ENCODE measurements at regions not wholly inside any gene's neighbourhood (a gene's known extent, or its start where the extent isn't known, plus 50 kb on each side); places are given as distances from the start of the nearest gene placed in this dataset.

- Histone ChIP-seq H3K27me3 (ENCODE audit: control insufficient read depth in 2 of 2, insufficient read depth in 2 of 2, low read length in 2 of 2) (no peaks in the 10 kb centered on the region), H3K9me1 (ENCODE audit: control insufficient read depth, insufficient read depth, low read length) (no peaks in the 10 kb centered on the region), H3K4me3 (no peak overlapping the region), H3K4me1 (replicated peaks in 1 of 2; ENCODE audit: control insufficient read depth in 2 of 2, insufficient read depth in 2 of 2, low read length in 2 of 2) (no peaks in the 10 kb centered on the region), H3K4me2 (ENCODE audit: insufficient read depth, low read length) (no peak overlapping the region), H3K27ac (ENCODE audit: extremely low read depth, low read depth, low read length) (no peak overlapping the region), H2AFZ (ENCODE audit: low read depth, low read length) (no peak overlapping the region), H3K9ac (ENCODE audit: insufficient read depth in 1 of 2, low read depth in 2 of 2, low read length in 2 of 2) (no peak overlapping the region), H3K36me3 (ENCODE audit: control insufficient read depth, insufficient read depth, low read length) (no peaks in the 10 kb centered on the region), H4K20me1 (replicated peaks; ENCODE audit: control insufficient read depth, insufficient read depth, low read length) (no peaks in the 10 kb centered on the region), H3K79me2 (ENCODE audit: control insufficient read depth, insufficient read depth, low read length) (no peaks in the 10 kb centered on the region), H3K9me3 (replicated peaks; ENCODE audit: control insufficient read depth, insufficient read depth, low read depth, low read length) (no peaks in the 10 kb centered on the region; the same call in 1 of the 2 replicates)
- intact Hi-C loops (cut with micrococcal nuclease) (no loop called here), in situ Hi-C loops (cut with MboI) (no loop called here)
- 5% methylated on average over 2 of the region's 2 CpGs for WGBS (ENCODE audit: insufficient coverage, low coverage, missing lambda C conversion rate)
- DNase-seq (ENCODE audit: extremely low read depth in 1 of 4, low spot score in 3 of 4) (no peak), FAIRE-seq (no peak), ATAC-seq (no peak)
- POLR2A ChIA-PET: no interaction called here
- no TSS peak for BruUV-seq (replicated peaks)
- CTCF ChIA-PET (ENCODE audit: low intra/inter-chr PET ratio): no interaction called here
- TF ChIP-seq ZKSCAN8 (CRISPR knock-in tag; IDR thresholded peaks at IDR 0.05) (no peak), CEBPG (CRISPR knock-in tag; IDR thresholded peaks at IDR 0.05) (no peak), CEBPG (tag; conservative IDR thresholded peaks at IDR 0.05 in 1 of 2, IDR thresholded peaks at IDR 0.05 in 1 of 2) (no peak), ELF4 (CRISPR knock-in tag; IDR thresholded peaks at IDR 0.05) (no peak), RERE (CRISPR knock-in tag; IDR thresholded peaks at IDR 0.05; ENCODE audit: borderline replicate concordance) (no peak), TAL1 (IDR thresholded peaks at IDR 0.05) (no peak), HNRNPLL (IDR thresholded peaks at IDR 0.05; ENCODE audit: low read depth, low read length, poor library complexity, severe bottlenecking) (no peak), ETV6 (IDR thresholded peaks at IDR 0.05; ENCODE audit: borderline replicate concordance in 1 of 2, low read depth in 2 of 2, low read length in 1 of 2) (no peak), ETV6 (CRISPR knock-in tag; IDR thresholded peaks at IDR 0.05; ENCODE audit: borderline replicate concordance) (no peak), ZBTB11 (CRISPR knock-in tag; IDR thresholded peaks at IDR 0.05) (no peak), MEF2D (tag; conservative IDR thresholded peaks at IDR 0.05; ENCODE audit: low read depth) (no peak), SMARCE1 (IDR thresholded peaks at IDR 0.05) (no peak), SMARCA5 (IDR thresholded peaks at IDR 0.05) (no peak), ZNF785 (CRISPR knock-in tag; IDR thresholded peaks at IDR 0.05) (no peak), CBFA2T3 (IDR thresholded peaks at IDR 0.05) (no peak), ZC3H4 (CRISPR knock-in tag; IDR thresholded peaks at IDR 0.05; ENCODE audit: borderline replicate concordance) (no peak)
Observed at GRCh38 chr3:162933656-162934055, 1437.0 kb downstream of the OTOL1 start.
